Neural crest cell (in vitro differentiated cells): ENCODE measurements at regions not wholly inside any gene's neighbourhood (a gene's known extent, or its start where the extent isn't known, plus 50 kb on each side); places are given as distances from the start of the nearest gene placed in this dataset.

Experiments used
- DNase-seq: peaks from one replicate; pipeline ENCODE4 v3.0.0; 2021; ENCODE audit warnings: low read depth, mixed read lengths, low spot score
- H3K27ac Mint-ChIP-seq: one replicate; pipeline ENCODE4 v1.8.0; 2021; ENCODE audit warnings: mild to moderate bottlenecking, mixed read lengths; ENCODE audit not compliant: unreplicated experiment
- H3K27me3 Mint-ChIP-seq: 2 replicates; pipeline ENCODE4 v1.8.0; 2021; ENCODE audit warnings: low read depth, mild to moderate bottlenecking, mixed read lengths
- H3K36me3 Mint-ChIP-seq: 2 replicates; pipeline ENCODE4 v1.8.0; 2021; ENCODE audit warnings: low read depth, mild to moderate bottlenecking, mixed read lengths
- H3K4me1 Mint-ChIP-seq: 2 replicates; pipeline ENCODE4 v1.8.0; 2021; ENCODE audit warnings: mixed read lengths
- H3K4me3 Mint-ChIP-seq: one replicate; pipeline ENCODE4 v1.8.0; 2021; ENCODE audit warnings: mild to moderate bottlenecking, mixed read lengths
- H3K9me3 Mint-ChIP-seq: 2 replicates; pipeline ENCODE4 v1.8.0; 2021; ENCODE audit warnings: mixed read lengths
- CTCF ChIP-seq: fragments of 200-600 bp; sonication (generic); conservative IDR thresholded peaks from 2 replicates; pipeline ENCODE4 v1.5.0; 2021; ENCODE audit warnings: antibody characterized with exemption, mild to moderate bottlenecking

GRCh38 chr2:120850551-120850950 is 114.9 kb downstream of the GLI2 start:
- H3K36me3 Mint-ChIP-seq, result peaks cover 9% of the 10 kb centered on the region
- H3K9me3 Mint-ChIP-seq, result peaks cover 3% of the 10 kb centered on the region
- TF ChIP-seq CTCF, result no peak
- H3K4me1 Mint-ChIP-seq, result peaks cover 16% of the 10 kb centered on the region
- no peak overlapping the region for H3K4me3 Mint-ChIP-seq
- H3K27me3 Mint-ChIP-seq, result no peaks in the 10 kb centered on the region
- no peak overlapping the region for H3K27ac Mint-ChIP-seq
- DNase-seq, result no peak

DNA sequence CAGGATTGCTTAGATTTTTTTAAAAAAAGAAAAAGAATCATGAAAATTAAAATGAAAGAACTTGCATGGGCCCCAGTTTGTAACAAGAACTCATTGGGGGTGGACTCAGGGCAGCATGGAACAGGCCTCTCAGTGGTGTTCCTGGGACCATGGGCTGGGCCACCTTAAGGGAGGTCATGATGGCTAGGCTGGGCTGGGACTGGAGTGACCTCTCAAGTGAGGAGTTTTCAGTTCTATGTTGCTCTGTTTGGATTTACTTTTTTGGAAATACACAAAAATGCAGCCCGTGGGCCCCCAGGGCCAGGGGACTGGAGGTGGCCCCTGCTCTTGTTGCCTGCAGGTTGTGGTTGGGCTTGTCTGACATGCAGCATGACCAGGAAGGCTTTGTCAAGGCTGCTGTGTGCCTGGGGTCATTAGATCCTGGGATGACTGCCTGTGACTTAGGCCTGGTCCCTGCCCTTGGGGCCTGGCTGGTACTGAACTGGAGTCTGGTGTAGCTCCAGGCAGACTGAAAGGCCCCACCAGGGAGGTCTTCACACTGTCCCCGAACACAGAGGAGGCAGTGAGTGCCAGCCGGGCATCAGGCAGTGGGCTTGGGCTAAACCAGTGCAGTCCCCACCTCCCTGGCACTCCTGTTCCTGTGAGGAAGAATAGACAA is 115.6 kb downstream of the GLI2 start:
- no peaks in the 10 kb centered on the region for H3K27me3 Mint-ChIP-seq
- no peak overlapping the region for H3K27ac Mint-ChIP-seq
- H3K4me1 Mint-ChIP-seq, result peaks cover 16% of the 10 kb centered on the region
- H3K36me3 Mint-ChIP-seq, result peaks cover 9% of the 10 kb centered on the region
- no peak overlapping the region for H3K4me3 Mint-ChIP-seq
- no peak for DNase-seq
- peaks cover 3% of the 10 kb centered on the region for H3K9me3 Mint-ChIP-seq
- no peak for TF ChIP-seq CTCF

DNA sequence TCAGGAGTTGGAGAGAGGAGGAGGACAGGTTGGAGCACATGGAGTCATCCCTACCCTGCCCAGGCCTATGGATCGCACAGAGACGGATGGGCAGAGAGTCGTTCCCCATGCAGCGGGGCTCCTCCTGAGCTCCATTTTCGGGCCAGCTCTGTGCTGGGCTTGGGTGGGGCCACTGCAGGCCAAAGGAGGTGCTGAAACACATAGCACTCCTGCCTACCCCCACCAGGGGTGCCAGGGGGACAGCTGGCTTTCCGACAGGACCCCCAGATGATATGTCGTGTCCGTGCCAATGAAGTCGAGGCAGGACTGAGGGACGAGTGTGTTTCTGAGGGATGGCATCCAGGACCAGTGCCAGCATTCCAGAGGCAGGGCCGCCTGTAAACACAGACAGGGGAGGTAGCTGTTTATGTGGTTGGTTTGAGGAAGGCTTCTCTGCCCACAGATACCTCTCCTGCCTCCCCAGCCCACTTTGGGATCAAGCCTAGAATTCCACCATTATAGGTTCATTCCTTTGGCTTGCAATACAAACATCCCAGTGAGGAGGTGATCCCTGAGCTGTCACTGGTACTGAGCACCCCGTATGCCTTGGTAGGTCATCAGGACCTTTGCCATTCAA is 116.6 kb downstream of the GLI2 start:
- H3K4me3 Mint-ChIP-seq, result no peak overlapping the region
- H3K27ac Mint-ChIP-seq, result no peak overlapping the region
- no peaks in the 10 kb centered on the region for H3K27me3 Mint-ChIP-seq
- no peak for DNase-seq
- H3K36me3 Mint-ChIP-seq, result peaks cover 9% of the 10 kb centered on the region
- H3K9me3 Mint-ChIP-seq, result peaks cover 3% of the 10 kb centered on the region
- H3K4me1 Mint-ChIP-seq, result peaks cover 22% of the 10 kb centered on the region
- no peak for TF ChIP-seq CTCF

- Mint-ChIP-seq H3K9me3 (peaks cover 3% of the 10 kb centered on the region), H3K27me3 (no peaks in the 10 kb centered on the region)
These were observed 117.8 kb downstream of the GLI2 start for GRCh38 chr2:120853306-120854013.

More at GRCh38 chr2:120853306-120854013, 117.8 kb downstream of the GLI2 start:
- no peak for TF ChIP-seq CTCF
- Mint-ChIP-seq H3K27ac (no peak overlapping the region), H3K4me3 (no peak overlapping the region), H3K4me1 (peaks cover 30% of the 10 kb centered on the region), H3K36me3 (peaks cover 6% of the 10 kb centered on the region)
- DNase-seq, result no peak
